Activated T-helper 1 cell treated with anti-CD3 and anti-CD28 coated beads, Interleukin-12 subunit alpha, Interleukin-12 subunit beta, Interleukin-2, Interleukin-4 antibody, amounts not matched to agents 30 ng/mL and 10 ng/mL and 1 ng/mL, durations not matched to agents 14 hours and 24 hours and 36 hours (primary cell): ENCODE measurements at regions not wholly inside any gene's neighbourhood (a gene's known extent, or its start where the extent isn't known, plus 50 kb on each side); places are given as distances from the start of the nearest gene placed in this dataset.

Source experiments
- DNase-seq: peaks from one replicate; pipeline ENCODE4 v3.0.0; 2021; ENCODE audit warnings: low spot score
- H3K27ac Mint-ChIP-seq: one replicate; pipeline ENCODE4 v1.8.0; 2021; ENCODE audit warnings: mild to moderate bottlenecking, mixed read lengths
- H3K27me3 Mint-ChIP-seq: one replicate; pipeline ENCODE4 v1.8.0; 2022; ENCODE audit warnings: mild to moderate bottlenecking, moderate library complexity, mixed read lengths; ENCODE audit not compliant: insufficient read depth
- H3K36me3 Mint-ChIP-seq: one replicate; pipeline ENCODE4 v1.8.0; 2021; ENCODE audit warnings: low read depth, mixed read lengths
- H3K4me1 Mint-ChIP-seq: one replicate; pipeline ENCODE4 v1.8.0; 2021; ENCODE audit warnings: low read depth, mixed read lengths
- H3K4me3 Mint-ChIP-seq: one replicate; pipeline ENCODE4 v1.8.0; 2021; ENCODE audit warnings: mild to moderate bottlenecking, moderate library complexity, mixed read lengths
- H3K9me3 Mint-ChIP-seq: one replicate; pipeline ENCODE4 v1.8.0; 2021; ENCODE audit warnings: mixed read lengths
- intact Hi-C: fragments of 100-400 bp; cut with micrococcal nuclease; formaldehyde crosslinking; loops from one replicate; pipeline ENCODE4 v1.15.1; 2024

- no peaks in the 10 kb centered on the region for H3K36me3 Mint-ChIP-seq
- intact Hi-C loops, result no loop called here
- no peak overlapping the region for H3K27ac Mint-ChIP-seq
- H3K27me3 Mint-ChIP-seq, result peaks cover 2% of the 10 kb centered on the region
- no peaks in the 10 kb centered on the region for H3K4me1 Mint-ChIP-seq
- H3K4me3 Mint-ChIP-seq, result no peak overlapping the region
- H3K9me3 Mint-ChIP-seq, result no peaks in the 10 kb centered on the region
- DNase-seq, result no peak
Measured at GRCh38 chr20:51890003-51890402, 87.7 kb upstream of the SALL4 start.

DNA sequence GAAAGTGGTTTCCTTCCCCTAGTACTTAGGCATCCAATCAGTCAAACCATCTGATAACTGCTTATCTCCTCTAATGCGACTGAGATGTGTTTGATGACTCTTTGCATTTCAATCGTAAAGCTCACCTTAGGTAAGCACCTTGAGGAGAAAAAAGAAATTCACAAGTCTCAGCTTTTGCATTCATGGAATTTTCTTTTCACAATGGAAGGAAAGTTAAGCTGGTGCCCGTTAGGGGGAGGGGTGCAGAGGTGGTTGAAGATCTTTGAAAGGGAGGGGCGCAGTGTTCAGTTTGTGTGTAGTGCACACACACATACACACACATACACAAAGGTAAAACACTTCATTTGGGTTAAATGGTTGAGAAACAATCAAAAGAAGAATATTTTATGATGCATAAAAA is 87.1 kb upstream of the SALL4 start:
- Mint-ChIP-seq H3K4me1 (no peaks in the 10 kb centered on the region), H3K9me3 (no peaks in the 10 kb centered on the region), H3K36me3 (no peaks in the 10 kb centered on the region), H3K27ac (no peak overlapping the region), H3K4me3 (no peak overlapping the region), H3K27me3 (peaks cover 2% of the 10 kb centered on the region)
- no peak for DNase-seq
- intact Hi-C loops, result no loop called here

DNA sequence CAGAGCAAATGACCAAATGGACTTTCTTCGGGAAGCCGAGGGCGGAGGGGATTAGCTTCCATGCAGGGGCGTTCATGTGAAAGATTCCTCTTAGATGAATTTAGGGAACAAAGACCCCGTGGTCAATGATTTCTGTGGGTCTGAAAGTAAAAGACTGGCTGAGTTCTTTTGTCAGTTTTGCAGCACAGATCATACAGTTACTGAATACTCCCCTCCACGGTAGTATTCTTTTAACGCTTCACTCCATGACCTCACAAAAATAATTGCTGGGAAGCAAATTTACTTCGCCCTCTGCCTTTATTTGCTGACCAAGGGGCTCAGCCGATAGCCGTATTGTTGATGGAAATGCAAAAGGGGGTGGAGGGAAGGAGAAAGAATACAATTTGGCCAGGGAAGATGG is 86.0 kb upstream of the SALL4 start:
- no peaks in the 10 kb centered on the region for H3K4me1 Mint-ChIP-seq
- DNase-seq, result no peak
- H3K4me3 Mint-ChIP-seq, result no peak overlapping the region
- H3K9me3 Mint-ChIP-seq, result no peaks in the 10 kb centered on the region
- intact Hi-C loops, result no loop called here
- H3K27me3 Mint-ChIP-seq, result no peaks in the 10 kb centered on the region
- H3K27ac Mint-ChIP-seq, result no peak overlapping the region
- no peaks in the 10 kb centered on the region for H3K36me3 Mint-ChIP-seq

GRCh38 chr20:51886891-51887608 is 84.7 kb upstream of the SALL4 start:
- no peak for DNase-seq
- Mint-ChIP-seq H3K27ac (no peak overlapping the region), H3K27me3 (no peaks in the 10 kb centered on the region), H3K9me3 (no peaks in the 10 kb centered on the region), H3K36me3 (no peaks in the 10 kb centered on the region), H3K4me1 (no peaks in the 10 kb centered on the region), H3K4me3 (no peak overlapping the region)
- intact Hi-C loops, result no loop called here

GRCh38 chr20:51886341-51886740 is 84.0 kb upstream of the SALL4 start:
- no peaks in the 10 kb centered on the region for H3K36me3 Mint-ChIP-seq
- H3K4me3 Mint-ChIP-seq, result no peak overlapping the region
- H3K27ac Mint-ChIP-seq, result no peak overlapping the region
- DNase-seq, result no peak
- H3K9me3 Mint-ChIP-seq, result no peaks in the 10 kb centered on the region
- H3K27me3 Mint-ChIP-seq, result no peaks in the 10 kb centered on the region
- intact Hi-C loops, result no loop called here
- no peaks in the 10 kb centered on the region for H3K4me1 Mint-ChIP-seq

- no peak overlapping the region for H3K27ac Mint-ChIP-seq
- H3K9me3 Mint-ChIP-seq, result no peaks in the 10 kb centered on the region
- intact Hi-C loops, result no loop called here
- no peaks in the 10 kb centered on the region for H3K36me3 Mint-ChIP-seq
- no peak overlapping the region for H3K4me3 Mint-ChIP-seq
- no peaks in the 10 kb centered on the region for H3K27me3 Mint-ChIP-seq
- DNase-seq, result no peak
- H3K4me1 Mint-ChIP-seq, result no peaks in the 10 kb centered on the region
Measured at GRCh38 chr20:51884561-51884960, 82.2 kb upstream of the SALL4 start.

DNA sequence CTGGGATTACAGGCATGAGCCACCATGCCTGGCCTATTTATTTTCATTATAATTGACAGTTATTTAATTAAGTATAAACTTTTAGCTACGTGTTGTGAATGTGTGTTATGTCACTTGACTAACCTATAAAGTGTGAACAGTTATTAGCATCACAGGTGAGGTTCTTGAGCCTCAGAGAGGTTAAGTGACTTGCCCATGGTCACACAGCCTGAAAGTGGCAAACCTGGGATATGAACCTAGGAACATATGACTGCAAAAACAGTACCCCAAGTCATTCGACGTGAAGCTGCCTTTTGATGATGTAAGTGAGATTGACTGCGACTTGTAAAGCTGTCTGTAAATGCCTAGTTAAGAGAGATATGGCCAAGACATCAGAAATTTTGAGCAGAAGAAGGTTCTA is 77.9 kb upstream of the SALL4 start:
- DNase-seq, result no peak
- Mint-ChIP-seq H3K27me3 (peaks cover 4% of the 10 kb centered on the region), H3K4me3 (no peak overlapping the region), H3K36me3 (no peaks in the 10 kb centered on the region), H3K27ac (no peak overlapping the region), H3K4me1 (no peaks in the 10 kb centered on the region), H3K9me3 (no peaks in the 10 kb centered on the region)
- intact Hi-C loops, result no loop called here

DNA sequence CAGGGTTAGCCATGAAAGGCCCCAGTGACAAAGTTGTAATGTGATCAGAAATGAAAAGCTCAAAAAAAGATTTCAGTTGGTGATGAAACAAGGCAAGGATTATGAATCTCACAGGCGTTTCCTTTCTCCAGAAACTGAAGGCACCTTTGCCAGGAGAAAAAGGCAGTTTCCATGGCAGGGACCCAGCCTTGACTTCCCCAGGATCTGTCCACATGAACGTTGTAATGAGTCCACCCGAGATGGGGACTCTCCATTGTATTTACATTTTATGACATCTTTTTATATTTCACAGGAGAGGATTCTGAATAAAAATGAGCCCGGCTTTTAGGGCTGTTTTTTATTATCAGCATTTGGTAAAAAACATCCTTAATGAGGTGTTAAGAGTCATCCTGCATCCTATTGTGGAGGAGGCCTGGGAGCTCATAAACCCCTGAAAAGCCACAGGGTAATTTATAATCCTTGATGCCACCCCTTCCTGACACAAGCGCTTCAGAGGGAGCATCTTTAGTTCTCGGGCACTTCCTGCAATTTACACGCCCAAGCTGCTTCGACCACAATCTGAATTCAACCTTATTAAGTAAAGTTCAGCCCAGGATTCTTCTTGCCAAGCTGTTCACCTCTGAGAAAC is 74.1 kb upstream of the SALL4 start:
- peaks cover 8% of the 10 kb centered on the region for H3K27me3 Mint-ChIP-seq
- intact Hi-C loops, result no loop called here
- no peaks in the 10 kb centered on the region for H3K4me1 Mint-ChIP-seq
- no peak overlapping the region for H3K27ac Mint-ChIP-seq
- no peak for DNase-seq
- no peaks in the 10 kb centered on the region for H3K9me3 Mint-ChIP-seq
- H3K36me3 Mint-ChIP-seq, result no peaks in the 10 kb centered on the region
- H3K4me3 Mint-ChIP-seq, result no peak overlapping the region

GRCh38 chr20:51873652-51874051 is 71.3 kb upstream of the SALL4 start:
- intact Hi-C loops, result no loop called here

DNA sequence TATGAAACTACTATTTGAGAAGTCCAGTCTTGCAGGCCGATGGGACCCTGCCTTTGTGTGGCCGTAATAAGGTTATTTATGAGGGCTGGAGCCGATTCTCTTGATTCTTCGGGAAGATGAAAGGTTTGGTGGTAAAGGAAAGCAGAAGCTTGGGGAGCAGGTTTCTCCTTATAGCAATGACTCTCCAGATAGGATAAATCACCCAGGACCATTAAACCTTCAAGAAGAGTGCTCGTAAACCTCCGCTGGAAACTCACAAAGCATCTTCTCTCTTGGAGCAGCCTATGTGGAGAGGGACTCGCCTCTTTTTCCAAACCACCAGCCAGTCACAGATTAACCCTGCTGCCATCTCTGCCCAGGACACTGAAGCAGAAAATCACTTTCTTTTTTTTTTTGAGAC is 69.6 kb upstream of the SALL4 start:
- no peak for DNase-seq
- Mint-ChIP-seq H3K9me3 (no peaks in the 10 kb centered on the region), H3K4me1 (no peaks in the 10 kb centered on the region), H3K36me3 (no peaks in the 10 kb centered on the region), H3K27me3 (peaks cover 8% of the 10 kb centered on the region), H3K4me3 (no peak overlapping the region), H3K27ac (no peak overlapping the region)
- intact Hi-C loops, result no loop called here

More at GRCh38 chr20:51873652-51874051, 71.3 kb upstream of the SALL4 start:
- no peaks in the 10 kb centered on the region for H3K36me3 Mint-ChIP-seq
- H3K27me3 Mint-ChIP-seq, result peaks cover 8% of the 10 kb centered on the region
- H3K9me3 Mint-ChIP-seq, result no peaks in the 10 kb centered on the region
- H3K4me1 Mint-ChIP-seq, result no peaks in the 10 kb centered on the region
- H3K4me3 Mint-ChIP-seq, result no peak overlapping the region
- no peak for DNase-seq
- no peak overlapping the region for H3K27ac Mint-ChIP-seq

DNA sequence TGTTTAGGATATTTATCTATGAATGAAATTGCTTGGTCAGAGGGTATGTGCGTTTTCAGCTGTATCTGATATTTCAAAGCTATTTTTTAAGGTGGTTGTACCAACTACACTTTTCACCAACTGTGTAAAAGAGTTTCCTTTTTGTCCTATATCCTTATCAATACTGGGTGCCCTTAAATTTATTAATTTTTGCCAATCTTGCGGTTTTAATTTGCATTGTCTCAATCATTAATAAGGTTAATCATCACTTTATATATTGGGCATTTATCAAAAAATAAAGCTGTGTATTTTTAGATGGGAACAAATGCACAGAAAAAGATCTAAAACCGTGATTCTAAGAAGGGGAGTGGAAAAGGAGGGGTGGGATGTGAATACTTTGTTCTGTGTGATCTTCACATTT is 66.7 kb upstream of the SALL4 start:
- Mint-ChIP-seq H3K27ac (no peak overlapping the region), H3K4me1 (no peaks in the 10 kb centered on the region), H3K4me3 (no peak overlapping the region), H3K36me3 (no peaks in the 10 kb centered on the region), H3K27me3 (peaks cover 7% of the 10 kb centered on the region), H3K9me3 (no peaks in the 10 kb centered on the region)
- intact Hi-C loops, result no loop called here
- no peak for DNase-seq

DNA sequence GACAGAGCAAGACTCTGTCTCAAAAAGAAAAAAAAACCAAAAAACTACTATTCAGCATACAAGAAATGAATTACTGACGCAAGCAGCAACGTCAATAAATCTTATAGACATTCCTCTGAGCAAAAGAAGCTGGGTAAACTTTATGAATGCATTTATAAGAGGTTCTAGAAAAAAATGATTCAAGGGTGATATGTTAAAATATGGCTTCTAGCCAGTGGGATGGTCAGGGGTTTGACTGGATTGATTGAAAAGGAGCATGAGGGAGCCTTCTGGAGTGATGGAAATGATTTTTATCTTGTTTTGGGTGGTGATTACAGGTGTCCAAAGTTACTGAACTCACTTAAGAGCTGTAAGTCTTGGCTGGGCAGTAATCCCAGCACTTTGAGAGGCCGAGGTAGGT is 64.9 kb upstream of the SALL4 start:
- intact Hi-C loops, result no loop called here
- Mint-ChIP-seq H3K27me3 (peaks cover 2% of the 10 kb centered on the region), H3K4me1 (no peaks in the 10 kb centered on the region)

GRCh38 chr20:51864967-51865366 is 62.6 kb upstream of the SALL4 start:
- Mint-ChIP-seq H3K9me3 (no peaks in the 10 kb centered on the region), H3K4me3 (no peak overlapping the region), H3K4me1 (no peaks in the 10 kb centered on the region), H3K27me3 (peaks cover 2% of the 10 kb centered on the region), H3K27ac (no peak overlapping the region), H3K36me3 (no peaks in the 10 kb centered on the region)
- DNase-seq, result no peak
- intact Hi-C loops, result no loop called here

More for the DNA sequence above, 64.9 kb upstream of the SALL4 start:
- no peak for DNase-seq
- Mint-ChIP-seq H3K4me3 (no peak overlapping the region), H3K9me3 (no peaks in the 10 kb centered on the region), H3K36me3 (no peaks in the 10 kb centered on the region), H3K27ac (no peak overlapping the region)

GRCh38 chr20:51862796-51863195 is 60.5 kb upstream of the SALL4 start:
- intact Hi-C loops, result no loop called here

More at GRCh38 chr20:51862796-51863195, 60.5 kb upstream of the SALL4 start:
- Mint-ChIP-seq H3K27me3 (peaks cover 5% of the 10 kb centered on the region), H3K4me3 (no peak overlapping the region), H3K9me3 (no peaks in the 10 kb centered on the region), H3K4me1 (no peaks in the 10 kb centered on the region), H3K36me3 (no peaks in the 10 kb centered on the region), H3K27ac (no peak overlapping the region)
- no peak for DNase-seq
